GM10248 (cell line): ENCODE measurements at regions not wholly inside any gene's neighbourhood (a gene's known extent, or its start where the extent isn't known, plus 50 kb on each side); places are given as distances from the start of the nearest gene placed in this dataset.

Experiments
- CTCF ChIA-PET: fragments of 300-600 bp; sonication (Branson Sonifier 250); formaldehyde crosslinking; extraction: SDS; loops from one replicate; lab custom pipeline; 2021; ENCODE audit warnings: antibody characterized with exemption; lab: Yijun Ruan, JAX
- POLR2A ChIA-PET: fragments of 350-650 bp; sonication (Branson Sonifier 250); formaldehyde crosslinking; extraction: SDS; loops from one replicate; lab custom pipeline; 2020; ENCODE audit warnings: antibody characterized with exemption; lab: Yijun Ruan, JAX
- DNase-seq: peaks from one replicate; pipeline ENCODE4 v3.0.0; 2012; ENCODE audit errors: extremely low spot score
- TF ChIP-seq, protein P1 (sequence below): IDR thresholded peaks from 2 replicates; pipeline ENCODE4 v1.5.1; 2012; ENCODE audit warnings: mild to moderate bottlenecking, low read depth; ENCODE audit errors: extremely low read depth, missing control alignments, control extremely low read depth

DNA sequence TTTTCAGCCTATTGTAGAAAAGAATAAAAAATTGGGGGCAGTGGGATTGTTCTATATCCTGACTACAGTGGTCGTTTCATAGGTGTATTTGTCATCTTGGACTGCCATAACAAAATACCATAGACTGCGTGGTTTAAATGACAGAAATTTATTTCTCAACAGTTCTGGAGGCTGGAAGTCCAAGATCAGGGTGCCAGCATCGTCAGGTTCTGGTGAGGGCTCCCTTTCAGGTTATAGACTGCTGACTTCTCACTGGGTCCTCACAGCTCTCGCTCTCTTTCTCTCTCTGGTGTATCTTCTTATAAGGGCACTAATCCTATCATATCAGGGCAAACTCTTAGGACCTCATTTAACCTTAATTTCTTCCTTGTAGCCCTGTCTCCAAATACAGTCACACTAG is 356.7 kb upstream of the TRPC7 start:
- ChIA-PET POLR2A (no interaction called here), CTCF (no interaction called here)
- TF ChIP-seq, protein P1, sequence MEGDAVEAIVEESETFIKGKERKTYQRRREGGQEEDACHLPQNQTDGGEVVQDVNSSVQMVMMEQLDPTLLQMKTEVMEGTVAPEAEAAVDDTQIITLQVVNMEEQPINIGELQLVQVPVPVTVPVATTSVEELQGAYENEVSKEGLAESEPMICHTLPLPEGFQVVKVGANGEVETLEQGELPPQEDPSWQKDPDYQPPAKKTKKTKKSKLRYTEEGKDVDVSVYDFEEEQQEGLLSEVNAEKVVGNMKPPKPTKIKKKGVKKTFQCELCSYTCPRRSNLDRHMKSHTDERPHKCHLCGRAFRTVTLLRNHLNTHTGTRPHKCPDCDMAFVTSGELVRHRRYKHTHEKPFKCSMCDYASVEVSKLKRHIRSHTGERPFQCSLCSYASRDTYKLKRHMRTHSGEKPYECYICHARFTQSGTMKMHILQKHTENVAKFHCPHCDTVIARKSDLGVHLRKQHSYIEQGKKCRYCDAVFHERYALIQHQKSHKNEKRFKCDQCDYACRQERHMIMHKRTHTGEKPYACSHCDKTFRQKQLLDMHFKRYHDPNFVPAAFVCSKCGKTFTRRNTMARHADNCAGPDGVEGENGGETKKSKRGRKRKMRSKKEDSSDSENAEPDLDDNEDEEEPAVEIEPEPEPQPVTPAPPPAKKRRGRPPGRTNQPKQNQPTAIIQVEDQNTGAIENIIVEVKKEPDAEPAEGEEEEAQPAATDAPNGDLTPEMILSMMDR = no peak
- no peak for DNase-seq

DNA sequence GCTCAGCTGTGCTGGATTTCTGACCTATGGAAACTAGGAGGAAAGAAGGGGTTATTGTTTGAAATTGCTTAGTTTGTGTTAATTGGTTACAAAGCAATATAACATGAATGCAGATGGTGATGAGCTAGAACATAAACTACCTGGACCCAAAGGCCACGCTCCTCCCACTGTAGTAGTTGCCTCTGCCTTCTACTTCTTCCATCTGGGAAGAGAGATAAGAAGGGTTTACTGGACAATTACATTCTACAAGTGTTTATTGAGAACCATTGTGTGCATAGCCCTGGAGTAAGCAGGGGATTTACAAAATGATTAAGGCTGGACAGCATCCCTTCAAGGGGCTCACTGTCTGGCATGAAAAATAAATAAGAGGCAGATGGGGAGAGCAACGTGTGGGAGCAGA is 355.3 kb upstream of the TRPC7 start:
- CTCF ChIA-PET = no interaction called here
- TF ChIP-seq, protein P1 = no peak
- no peak for DNase-seq
- POLR2A ChIA-PET = no interaction called here

DNA sequence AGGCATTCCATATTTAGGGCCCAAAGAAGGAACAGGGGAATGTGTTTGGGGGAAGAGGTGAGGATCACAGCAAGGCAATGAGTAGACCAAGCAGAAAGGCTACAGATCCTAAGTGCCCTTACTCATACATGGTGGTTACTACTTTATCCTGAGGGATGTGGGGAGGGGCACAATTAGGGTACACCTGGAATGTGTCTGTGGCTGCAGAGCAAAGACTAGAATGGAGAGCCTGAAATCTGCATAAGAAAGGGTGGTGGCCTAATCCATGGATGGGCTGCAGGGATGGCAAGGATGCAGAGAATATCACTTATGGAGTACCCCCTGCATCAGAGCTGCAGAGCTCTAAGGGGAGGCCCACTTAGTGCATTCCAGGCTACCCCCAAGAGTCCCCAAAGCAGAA is 352.6 kb upstream of the TRPC7 start:
- ChIA-PET CTCF (no interaction called here), POLR2A (no interaction called here)
- DNase-seq = no peak
- TF ChIP-seq, protein P1 = no peak

DNA sequence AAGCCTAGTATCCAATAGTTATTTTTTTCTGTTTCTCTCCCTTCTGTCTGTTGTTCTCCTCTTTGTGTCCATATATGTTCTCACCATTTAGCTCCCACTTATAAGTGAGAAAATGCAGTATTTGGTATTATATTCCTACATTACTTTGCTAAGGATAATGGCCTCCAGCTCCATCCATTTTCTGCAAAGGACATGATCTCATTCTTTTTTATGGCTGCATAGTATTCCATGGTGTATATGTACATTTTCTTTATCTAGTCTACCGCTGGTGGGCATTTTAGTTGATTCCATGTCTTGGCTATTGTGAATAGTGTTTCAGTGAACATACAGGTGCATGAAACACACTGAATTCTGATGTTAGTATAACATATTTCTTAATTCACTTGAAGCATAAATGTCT is 348.9 kb upstream of the TRPC7 start:
- ChIA-PET POLR2A (no interaction called here), CTCF (no interaction called here)
- TF ChIP-seq, protein P1 = no peak
- DNase-seq = no peak

DNA sequence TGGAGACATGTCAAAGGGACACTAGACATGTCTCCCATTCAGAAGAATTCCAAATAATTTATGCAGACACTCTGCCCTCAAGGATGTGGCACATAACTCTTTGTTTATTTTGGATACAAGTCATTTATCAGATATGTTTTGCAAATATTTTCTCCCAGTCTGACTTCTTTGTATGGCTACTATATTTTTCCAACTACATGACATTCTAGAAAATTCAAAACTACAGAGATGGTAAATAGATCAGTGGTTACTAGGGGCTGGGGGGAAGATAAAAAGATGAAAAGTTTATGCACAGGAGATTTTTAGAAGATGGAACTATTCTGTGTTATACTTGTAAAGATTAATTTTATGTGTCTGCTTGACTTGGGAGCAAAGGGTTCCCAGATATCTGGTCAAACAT is 347.3 kb upstream of the TRPC7 start:
- ChIA-PET CTCF (no interaction called here), POLR2A (no interaction called here)
- TF ChIP-seq, protein P1 = no peak
- DNase-seq = no peak

DNA sequence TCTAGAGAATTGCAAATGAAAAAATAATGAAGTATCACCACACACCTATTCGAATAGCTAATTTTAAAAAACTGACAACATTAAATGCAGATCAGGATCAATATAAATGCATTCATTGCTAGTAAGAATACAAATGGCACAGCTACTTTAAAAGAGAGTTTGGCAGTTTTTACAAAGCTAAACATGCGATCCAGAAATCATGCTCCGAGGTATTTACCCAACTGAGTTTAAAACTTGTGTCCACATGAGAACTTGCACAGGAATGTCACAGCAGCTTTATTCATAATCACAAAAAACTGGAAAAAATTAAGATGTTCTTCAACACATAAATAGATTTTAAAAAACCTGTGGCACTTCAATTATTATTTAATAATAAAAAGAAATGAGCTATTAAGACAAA is 345.5 kb upstream of the TRPC7 start:
- DNase-seq = no peak
- ChIA-PET POLR2A (no interaction called here), CTCF (no interaction called here)
- TF ChIP-seq, protein P1 = no peak

DNA sequence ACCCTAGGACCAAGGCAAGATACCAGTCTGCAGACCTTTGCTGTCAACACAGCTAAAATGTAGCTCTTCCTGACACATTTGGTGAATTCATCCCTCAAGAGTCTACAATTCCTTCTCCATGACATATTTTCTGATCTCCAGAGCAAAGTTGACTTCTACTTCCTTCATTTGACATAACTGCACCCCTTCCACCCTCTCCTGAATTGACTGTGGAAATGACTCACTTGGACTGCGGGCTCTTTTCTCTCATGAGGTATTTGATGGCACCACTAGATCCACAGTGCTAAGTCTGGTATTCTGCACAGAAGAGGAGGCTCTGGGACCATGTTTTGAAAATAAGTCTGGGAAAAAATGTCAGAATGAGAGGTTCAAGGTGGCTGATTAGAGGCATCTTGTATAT is 338.4 kb upstream of the TRPC7 start:
- TF ChIP-seq, protein P1 = no peak
- POLR2A ChIA-PET = no interaction called here
- CTCF ChIA-PET = no interaction called here
- DNase-seq = no peak
